Head of caudate nucleus (tissue), 42 donors: ENCODE measurements at regions not wholly inside any gene's neighbourhood (a gene's known extent, or its start where the extent isn't known, plus 50 kb on each side); places are given as distances from the start of the nearest gene placed in this dataset.
A peak's percentile ranks its signal among the peaks of the same experiment; 100 is the strongest.

Experiments used
- DNase-seq, 42 donors: peaks; one replicate each; pipeline versions ENCODE4 v3.0.0 to v3.0.0-alpha.2; 2020 to 2021; ENCODE audit warnings: mixed read lengths in 7 of 42
- intact Hi-C: fragments of 100-400 bp; cut with DNase I; formaldehyde crosslinking; loops from one replicate; pipeline ENCODE4 v1.15.0; 2022

DNA sequence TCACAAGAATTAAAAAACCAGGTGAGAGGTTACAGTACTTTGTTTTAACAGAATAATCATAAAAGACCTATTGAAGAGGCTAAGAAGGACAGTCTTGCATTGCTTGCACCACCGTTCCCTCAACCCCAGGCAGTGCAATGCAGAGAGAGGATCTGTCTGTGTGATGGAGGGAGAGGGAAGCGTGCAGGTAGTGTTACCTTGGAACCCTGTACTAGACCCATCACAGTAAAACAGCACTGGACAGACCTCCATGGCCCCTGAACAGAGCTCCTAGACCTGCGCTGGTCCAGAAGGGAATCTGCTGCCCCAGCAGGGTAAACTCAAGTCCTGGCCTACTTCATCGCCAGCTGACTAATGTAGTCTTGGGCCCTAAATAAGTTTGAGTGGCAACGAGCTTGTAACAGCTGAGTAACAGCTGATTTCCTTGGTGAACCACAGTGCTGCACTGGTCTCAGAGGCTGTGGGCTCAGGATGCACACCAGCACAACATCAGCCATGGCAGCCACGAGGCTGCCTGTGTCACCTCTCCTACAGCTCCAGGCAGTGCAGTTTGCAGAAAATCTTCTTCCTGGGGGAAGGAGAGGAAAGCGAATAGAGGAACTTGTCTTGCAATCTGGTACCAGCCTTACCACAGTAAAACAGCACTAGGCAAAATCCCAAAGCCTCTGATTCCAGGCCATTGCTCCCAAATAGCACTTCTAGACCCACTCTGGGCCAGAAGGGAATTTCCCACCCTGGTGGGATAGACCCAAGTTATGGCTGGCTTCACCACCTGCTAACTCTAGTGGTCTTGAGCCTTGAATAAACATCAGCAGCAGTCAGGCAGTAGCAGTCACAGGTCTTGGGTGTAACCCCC, 417.2 kb downstream of the CDH7 start:
- peak in 1 of 42 donors; percentile 6 for DNase-seq
- intact Hi-C loops, result no loop called here

DNA sequence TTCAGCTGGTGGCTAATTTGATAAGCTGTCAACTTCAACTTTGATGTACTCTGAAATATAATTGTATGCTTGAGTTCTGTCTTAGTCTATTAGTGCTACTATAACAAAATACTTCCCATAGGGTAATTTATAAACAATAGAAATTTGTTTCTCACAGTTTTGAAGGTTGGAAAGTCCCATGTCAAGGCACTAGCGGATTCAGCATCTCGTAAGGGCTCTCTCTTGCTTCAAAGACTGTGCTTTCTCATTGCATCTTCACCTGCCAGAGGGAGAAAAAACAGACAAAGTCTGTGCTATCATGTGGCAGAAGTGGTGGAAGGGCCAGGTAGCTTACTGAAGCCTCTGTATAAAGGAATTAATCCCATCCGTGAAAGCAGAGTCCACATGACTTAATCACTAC, 409.2 kb downstream of the CDH7 start:
- intact Hi-C loops, result no loop called here
- DNase-seq, result no peak

DNA sequence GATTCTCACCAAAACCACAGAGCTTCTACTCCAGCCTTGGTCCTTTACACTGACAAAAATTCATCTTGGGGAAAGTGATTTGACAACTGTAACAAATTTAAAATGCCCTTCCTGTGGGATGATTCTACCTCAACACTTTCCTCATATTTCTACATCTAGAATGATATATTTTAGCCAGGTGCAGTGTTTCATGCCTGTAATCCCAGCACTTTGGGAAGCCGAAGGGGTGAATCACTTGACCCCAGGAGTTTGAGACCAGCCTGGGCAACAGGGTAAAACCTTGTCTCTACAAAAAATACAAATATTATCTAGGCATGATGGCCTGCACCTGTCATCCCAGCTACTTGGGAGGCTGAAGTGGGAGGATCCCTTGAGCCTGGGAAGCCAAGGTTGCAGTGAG, 408.6 kb downstream of the CDH7 start:
- DNase-seq, result no peak
- intact Hi-C loops, result no loop called here

DNA sequence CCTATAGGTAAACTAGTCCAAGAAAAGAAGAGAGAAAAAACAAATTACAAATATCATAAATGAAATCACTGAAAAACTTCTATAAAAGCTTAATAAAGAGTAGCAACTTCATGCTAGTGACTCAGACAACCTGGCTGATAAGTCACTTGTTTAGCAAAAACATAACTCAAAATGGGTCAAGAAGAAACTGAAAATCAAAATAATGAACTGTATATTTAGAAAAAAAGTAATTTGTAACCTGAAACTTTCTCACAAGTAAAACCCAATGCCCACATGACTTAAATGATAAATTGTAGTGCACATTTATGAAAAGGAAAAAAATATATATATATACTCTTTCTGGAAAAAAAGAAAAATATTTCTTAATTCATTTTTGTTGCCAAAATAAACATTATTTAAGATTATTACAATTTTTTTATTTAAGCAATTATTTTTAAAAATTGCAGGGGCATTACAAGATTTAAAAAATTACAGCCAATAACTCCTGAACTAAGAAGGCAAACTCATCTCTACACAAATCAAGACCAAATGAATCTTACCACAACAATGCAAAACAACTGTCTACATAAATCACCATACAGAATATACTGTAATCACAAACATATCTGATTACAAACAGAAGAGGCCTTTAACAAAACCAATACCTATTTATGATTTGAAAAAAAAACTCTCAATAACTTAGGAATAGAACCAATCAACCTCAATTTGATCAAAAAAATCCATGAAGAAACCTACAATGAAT, 406.3 kb downstream of the CDH7 start:
- intact Hi-C loops, result no loop called here
- DNase-seq, result no peak

DNA sequence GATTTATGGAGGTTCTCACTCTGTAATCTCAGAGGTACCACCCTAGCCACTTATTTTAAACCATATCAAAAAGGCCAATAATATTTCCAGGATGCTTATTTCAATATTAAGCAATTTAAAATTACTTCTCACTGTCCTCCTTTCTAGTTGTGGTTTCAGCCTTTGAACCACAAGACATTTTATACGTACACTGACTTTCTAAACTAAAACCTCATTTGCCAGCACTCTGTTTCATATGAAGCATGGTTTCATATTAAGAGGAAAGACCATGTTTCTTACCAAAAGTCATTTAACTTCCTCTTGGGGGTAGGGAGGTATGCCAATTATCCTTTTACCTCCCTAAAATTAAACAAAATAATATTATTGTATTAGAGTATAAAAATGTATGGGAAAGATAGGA, 399.8 kb downstream of the CDH7 start:
- intact Hi-C loops, result no loop called here

DNA sequence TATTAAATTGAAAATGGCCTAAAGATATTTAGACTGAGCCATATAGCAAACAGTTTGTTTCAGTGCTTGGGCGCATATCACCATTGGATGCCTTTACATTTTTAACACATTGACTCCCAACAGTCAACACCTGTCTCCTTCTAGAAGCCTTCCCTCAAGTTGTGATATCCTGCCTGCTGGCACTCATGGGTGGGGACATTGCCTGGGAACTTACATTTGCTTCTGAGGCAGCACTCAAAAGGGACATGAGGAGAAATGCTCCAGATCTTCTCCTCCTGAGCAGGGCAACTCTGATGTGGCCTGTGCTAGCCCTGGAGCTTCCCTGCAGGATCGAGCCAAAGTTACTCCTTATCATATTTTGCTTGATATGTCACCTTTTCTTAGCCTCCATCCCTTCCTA, 392.2 kb downstream of the CDH7 start:
- no peak for DNase-seq
- intact Hi-C loops, result no loop called here

More for the DNA sequence above, 399.8 kb downstream of the CDH7 start:
- DNase-seq, result no peak

DNA sequence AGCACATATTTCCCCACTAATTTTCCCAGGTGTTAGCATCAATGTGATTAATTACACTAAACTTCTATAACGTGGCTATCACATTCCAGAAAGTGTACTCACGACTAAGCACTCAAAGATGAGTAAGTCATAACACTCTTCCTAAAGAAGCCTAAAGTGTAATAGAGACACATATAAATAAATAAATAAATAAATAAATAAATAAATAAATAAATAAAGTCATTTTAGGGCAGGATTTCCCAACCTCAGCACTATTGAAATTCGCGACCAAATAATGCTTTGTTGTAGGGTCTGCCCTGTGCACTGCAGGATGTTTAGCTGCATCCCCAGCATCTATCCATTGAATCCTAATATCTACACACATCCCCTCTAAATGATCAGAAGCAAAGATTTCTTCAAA, 390.9 kb downstream of the CDH7 start:
- no peak for DNase-seq
- intact Hi-C loops, result no loop called here

DNA sequence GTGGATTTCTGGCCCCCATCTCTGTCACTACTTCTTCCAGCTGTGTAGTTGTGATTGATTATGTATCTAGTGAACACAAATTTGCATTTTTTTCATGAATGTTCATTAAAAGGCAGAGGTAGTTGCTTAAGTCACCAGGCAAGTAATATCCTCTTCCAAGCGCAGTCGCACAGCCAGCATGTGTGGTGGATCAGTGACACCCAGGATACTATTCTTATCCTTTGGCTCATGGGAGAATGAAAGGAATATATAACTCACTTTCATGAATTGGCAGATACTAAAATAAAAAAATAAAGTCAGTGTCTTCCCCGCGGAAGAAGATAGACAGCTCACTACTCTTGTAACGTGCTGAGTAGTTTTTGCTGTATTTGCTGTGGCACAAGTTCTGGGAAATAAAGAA, 387.8 kb downstream of the CDH7 start:
- intact Hi-C loops, result no loop called here

DNA sequence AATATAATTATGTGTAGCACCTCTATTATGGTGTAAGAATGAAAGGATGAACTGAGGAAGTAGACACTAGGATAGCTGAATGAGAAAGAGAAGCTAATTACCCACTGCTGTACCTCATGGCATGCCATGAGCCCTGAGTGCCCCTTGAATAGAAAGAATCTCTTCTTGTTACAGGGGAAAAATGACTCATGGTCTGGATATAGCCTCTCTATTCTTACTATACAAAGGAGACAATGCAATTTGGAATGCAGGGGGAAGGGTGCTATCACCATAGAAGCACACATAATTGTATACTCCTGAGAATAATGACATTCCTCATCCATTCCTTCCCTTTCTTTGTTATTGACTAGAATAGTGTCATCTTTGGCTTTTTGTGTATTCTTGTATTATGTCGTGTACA, 385.2 kb downstream of the CDH7 start:
- intact Hi-C loops, result no loop called here
- DNase-seq, result no peak

More for the DNA sequence above, 387.8 kb downstream of the CDH7 start:
- DNase-seq, result no peak

DNA sequence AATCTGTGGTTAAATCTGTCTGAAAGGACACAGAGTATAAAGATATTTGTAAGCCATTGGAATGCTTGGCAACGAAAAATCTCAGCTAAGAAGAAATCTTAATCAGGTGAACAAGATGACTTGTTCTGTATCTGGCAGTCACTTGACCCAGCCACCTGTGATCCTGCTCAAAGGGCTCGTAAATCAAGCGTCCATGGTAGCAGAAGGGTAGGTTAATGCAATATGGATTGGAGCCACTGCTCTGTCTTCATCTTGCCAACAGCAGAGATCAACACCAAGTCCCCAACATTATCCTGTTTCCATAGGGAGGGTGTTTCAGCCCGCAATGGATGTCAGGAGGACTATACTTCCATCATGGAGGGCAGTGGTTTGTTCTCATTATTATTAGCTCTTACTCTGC, 378.4 kb downstream of the CDH7 start:
- DNase-seq, result no peak
- intact Hi-C loops, result no loop called here

DNA sequence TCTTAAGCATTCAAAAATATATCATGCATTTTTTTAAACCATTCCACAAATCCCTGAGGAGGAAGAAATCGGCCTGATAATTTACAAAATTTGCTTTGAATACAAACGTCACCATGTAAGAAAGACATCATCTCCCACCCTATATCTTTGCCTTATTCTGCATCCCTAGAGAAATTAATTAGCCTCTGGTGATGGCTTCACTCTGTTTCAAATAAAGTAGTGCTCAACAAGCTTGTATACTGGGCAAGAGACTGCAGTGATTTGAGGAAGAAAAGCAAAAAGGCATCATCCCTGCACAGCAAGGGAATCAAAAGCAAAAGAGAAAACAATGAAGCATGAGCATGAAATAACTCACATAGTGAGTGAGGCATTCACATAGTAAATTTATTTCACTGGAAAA, 375.5 kb downstream of the CDH7 start:
- DNase-seq, result no peak
- intact Hi-C loops, result no loop called here

DNA sequence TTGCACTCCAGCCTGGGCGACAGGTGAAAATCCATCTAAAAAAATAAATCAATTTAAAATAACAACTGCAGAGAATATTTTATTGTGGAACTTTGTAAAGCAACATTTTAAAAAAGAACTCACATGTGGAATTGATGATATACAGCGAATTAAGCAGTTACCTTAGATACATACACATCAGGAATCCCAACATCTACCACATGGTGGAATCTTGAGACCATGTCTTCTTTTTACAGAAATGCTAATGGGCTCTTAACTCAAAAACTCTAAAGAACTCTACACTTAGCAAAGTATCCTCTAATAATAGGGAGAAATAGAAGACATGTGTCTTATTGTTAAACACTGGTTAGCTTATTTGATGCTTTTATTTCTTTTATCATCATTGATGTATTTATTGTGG, 373.6 kb downstream of the CDH7 start:
- intact Hi-C loops, result no loop called here
- no peak for DNase-seq

DNA sequence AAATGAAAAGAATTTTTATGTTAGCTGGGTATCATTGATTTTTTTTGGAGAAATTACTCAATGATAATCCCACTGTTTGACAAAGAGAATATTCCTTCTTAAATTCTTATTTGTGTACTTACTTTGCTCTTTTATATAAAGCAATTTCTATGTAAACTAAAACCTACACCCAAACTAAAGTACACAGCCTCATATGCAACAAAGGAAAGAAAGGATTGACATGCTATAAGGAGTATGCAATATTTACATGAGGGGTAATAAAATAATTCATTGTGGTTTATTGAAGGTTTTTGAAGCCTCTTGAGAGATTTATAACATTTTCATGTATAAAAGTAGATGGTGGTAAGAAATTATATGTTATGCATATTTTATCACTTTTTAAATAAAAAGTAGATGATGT, 368.5 kb downstream of the CDH7 start:
- intact Hi-C loops, result no loop called here
- DNase-seq, result no peak

DNA sequence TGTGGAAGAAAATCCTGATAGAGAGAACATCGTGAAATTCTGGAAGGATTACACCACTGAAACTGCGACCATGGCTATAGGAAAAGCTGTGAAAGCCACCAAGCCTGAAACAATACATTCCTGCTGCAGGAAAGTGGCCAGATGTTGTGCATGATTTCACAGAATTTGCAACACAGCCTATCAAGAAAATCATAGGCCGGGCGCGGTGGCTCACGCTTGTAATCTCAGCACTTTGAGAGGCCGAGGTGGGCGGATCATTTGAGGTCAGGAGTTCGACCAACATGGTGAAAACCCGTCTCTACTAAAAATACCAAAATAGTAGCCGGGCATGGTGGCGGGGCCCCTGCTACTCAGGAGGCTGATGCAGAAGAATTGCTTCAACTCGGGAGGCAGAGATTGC, 360.2 kb downstream of the CDH7 start:
- intact Hi-C loops, result no loop called here
- DNase-seq, result no peak

DNA sequence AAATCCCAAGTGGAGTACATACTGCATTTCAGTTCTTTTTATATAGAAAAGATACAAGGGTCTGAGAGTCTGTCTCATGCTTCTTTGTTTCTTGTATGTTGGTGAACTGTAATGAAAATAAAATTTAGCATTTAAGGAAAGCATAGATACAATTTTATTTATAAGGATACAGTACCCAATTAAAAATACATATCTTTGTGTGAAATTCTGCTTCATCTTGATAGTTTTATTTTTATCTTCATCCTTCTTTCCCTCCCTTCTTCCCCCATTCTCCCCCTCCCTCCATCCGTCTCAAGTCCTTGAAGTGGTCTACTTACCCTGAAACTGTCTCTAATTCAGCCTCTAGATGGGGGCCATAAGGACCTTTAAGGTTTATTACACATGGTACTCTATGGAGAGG, 359.8 kb downstream of the CDH7 start:
- intact Hi-C loops, result no loop called here
- no peak for DNase-seq

DNA sequence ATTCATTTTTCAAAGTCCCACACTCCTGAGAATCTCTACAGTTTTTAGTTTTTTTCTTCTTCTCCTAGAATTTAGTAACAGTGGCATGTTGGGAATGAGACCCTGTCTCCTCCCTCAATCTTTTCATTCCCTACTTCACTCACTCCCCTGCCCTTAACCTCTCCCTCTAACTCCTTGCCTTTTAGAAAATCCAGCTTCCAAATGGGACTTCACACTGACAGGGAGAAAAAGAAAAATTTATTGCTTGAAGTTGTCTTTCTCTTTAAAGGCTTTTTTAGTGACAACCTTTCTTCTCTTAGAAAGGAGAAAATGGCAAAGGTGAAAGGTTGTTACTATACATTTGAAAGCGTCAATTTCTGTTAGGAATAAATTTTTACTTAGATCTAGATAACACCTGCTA, 359.2 kb downstream of the CDH7 start:
- intact Hi-C loops, result no loop called here
- DNase-seq, result no peak

DNA sequence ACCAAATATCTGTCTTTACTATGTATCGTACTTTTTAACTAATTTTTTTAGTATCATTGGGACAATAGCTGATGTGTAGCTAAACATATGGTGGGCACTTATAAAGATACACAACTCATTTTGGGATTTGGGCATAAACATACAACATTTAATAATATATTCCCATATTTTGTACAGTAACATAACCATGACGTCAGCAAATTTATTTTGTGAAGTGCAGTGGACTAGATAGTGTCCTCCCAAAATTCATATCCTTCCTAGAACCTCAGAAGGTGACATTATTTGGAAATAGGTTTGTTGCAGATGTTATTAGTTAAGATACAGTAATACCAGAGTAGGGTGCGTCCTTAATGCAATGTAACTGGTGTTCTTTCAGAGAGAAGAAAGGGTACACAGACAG, 356.7 kb downstream of the CDH7 start:
- DNase-seq, result no peak
- intact Hi-C loops, result no loop called here

DNA sequence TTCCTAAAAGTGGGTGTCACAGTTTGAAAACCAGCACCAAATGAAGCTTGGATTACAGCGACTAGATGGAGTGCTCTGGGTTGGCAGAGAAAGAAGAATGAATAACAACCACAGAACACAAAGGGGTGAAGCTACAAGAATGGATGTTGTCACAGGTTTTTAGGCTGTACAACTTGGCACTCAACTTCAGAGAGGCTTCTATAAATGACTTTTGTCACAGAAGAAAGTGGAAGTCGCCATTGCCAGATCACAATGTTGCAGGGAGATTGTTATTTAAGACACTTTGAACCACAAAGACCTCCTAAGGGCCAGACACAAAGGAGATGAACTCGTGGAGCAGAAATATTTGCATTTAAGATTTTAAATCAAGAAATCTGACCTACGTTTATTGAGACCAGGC, 354.2 kb downstream of the CDH7 start:
- intact Hi-C loops, result no loop called here
- no peak for DNase-seq

DNA sequence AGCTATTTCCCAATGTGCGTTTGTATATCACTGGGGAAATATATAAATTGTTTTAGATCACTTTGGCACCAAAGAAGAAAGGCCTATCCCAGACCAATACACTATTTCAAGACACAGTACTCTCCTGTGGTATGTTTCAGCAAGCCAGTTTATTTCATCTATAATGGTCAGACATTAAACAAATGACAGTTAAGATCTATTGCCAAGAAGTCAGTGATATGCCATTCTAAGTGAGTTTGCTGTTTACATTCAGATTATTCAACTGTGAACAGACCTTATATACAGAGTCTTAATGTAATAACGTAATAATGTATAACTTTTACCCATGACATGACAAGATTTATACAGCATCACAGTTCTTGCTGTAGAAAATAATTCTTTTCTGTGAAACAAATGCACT, 352.7 kb downstream of the CDH7 start:
- intact Hi-C loops, result no loop called here
- no peak for DNase-seq

DNA sequence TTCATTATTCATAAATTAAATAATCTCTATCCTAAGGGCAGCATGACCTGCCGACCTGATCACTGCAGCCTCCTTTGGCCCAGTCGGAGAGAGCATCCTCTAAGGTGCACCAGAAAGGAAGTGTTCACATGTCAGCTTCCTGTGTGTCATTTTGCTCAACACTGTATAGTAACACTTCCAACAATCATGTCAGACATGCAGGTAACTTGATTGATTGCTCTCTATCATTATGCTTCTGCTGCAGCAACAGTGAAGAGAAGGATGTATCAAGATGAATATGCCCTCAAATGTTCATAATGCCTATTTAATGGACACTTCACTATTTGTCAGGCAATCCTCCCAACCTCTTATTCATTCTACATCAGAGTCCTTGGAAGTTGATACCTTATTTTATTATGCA, 332.3 kb downstream of the CDH7 start:
- DNase-seq, result no peak
- intact Hi-C loops, result no loop called here
